Nephron progenitor cell (in vitro differentiated cells): ENCODE measurements at regions not wholly inside any gene's neighbourhood (a gene's known extent, or its start where the extent isn't known, plus 50 kb on each side); places are given as distances from the start of the nearest gene placed in this dataset.
"Not testable (repeated sequence)": the region's sequence is repeated elsewhere in the genome, so short reads cannot be mapped to it uniquely, and the experiment has no call there.

ENCODE experiments used
- DNase-seq: peaks from one replicate; pipeline ENCODE4 v3.0.0; 2021
- H3K27ac Mint-ChIP-seq: 2 replicates; pipeline ENCODE4 v1.8.0; 2021; ENCODE audit warnings: mild to moderate bottlenecking, moderate library complexity, mixed read lengths
- H3K27me3 Mint-ChIP-seq: 2 replicates; pipeline ENCODE4 v1.8.0; 2021; ENCODE audit warnings: mild to moderate bottlenecking, low read depth, mixed read lengths; ENCODE audit not compliant: poor library complexity
- H3K36me3 Mint-ChIP-seq: 2 replicates; pipeline ENCODE4 v1.8.0; 2021; ENCODE audit warnings: low read depth, mixed read lengths
- H3K4me1 Mint-ChIP-seq: 2 replicates; pipeline ENCODE4 v1.8.0; 2021; ENCODE audit warnings: mixed read lengths
- H3K4me3 Mint-ChIP-seq: 2 replicates; pipeline ENCODE4 v1.8.0; 2021; ENCODE audit warnings: mild to moderate bottlenecking, moderate library complexity, mixed read lengths
- H3K9me3 Mint-ChIP-seq: 2 replicates; pipeline ENCODE4 v1.8.0; 2021; ENCODE audit warnings: mild to moderate bottlenecking, moderate library complexity, mixed read lengths
- TF ChIP-seq, protein P1 (sequence below): fragments of 200-600 bp; sonication (generic); IDR thresholded peaks from 2 replicates; pipeline ENCODE4 v1.5.0; 2021; ENCODE audit warnings: antibody characterized with exemption

DNA sequence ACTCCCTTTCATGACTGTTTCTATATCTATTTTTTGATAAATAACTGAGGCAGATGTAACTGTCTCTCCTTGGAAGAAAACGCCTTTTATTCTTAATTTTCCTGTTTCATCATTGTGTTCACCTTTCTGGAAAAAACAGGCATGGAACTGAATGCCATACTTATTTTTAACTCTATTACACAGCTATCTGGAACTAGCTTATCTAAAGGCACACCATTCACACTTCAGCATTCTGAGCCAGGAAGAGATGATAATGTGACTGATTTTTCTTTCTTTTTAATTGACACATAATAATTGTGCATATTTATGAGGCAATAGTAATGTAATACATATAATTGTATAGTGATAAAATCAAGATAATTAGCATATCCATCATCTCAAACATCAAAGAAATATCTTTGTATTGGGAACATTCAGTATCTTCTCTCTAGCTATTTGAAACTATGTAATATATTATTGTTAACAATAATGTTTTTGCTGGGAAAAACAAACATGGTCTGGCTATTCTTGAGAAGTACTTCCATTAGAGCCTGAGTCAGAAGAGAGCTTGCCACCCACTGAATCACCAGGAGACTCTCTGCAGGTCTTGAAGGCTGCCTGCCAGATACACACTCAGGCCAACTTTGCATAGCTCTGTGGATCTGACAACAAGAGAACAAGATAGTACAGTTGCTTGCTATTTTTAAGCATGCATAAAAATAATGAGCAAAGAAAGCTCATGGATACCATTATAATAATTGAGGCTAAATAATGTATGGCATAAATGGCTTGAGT, 501.0 kb upstream of the EDIL3 start:
- TF ChIP-seq, protein P1, sequence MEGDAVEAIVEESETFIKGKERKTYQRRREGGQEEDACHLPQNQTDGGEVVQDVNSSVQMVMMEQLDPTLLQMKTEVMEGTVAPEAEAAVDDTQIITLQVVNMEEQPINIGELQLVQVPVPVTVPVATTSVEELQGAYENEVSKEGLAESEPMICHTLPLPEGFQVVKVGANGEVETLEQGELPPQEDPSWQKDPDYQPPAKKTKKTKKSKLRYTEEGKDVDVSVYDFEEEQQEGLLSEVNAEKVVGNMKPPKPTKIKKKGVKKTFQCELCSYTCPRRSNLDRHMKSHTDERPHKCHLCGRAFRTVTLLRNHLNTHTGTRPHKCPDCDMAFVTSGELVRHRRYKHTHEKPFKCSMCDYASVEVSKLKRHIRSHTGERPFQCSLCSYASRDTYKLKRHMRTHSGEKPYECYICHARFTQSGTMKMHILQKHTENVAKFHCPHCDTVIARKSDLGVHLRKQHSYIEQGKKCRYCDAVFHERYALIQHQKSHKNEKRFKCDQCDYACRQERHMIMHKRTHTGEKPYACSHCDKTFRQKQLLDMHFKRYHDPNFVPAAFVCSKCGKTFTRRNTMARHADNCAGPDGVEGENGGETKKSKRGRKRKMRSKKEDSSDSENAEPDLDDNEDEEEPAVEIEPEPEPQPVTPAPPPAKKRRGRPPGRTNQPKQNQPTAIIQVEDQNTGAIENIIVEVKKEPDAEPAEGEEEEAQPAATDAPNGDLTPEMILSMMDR = no peak
- peaks cover 9% of the 10 kb centered on the region for H3K9me3 Mint-ChIP-seq
- H3K4me3 Mint-ChIP-seq = no peak overlapping the region
- peaks cover 17% of the 10 kb centered on the region for H3K4me1 Mint-ChIP-seq
- H3K36me3 Mint-ChIP-seq = no peaks in the 10 kb centered on the region
- H3K27ac Mint-ChIP-seq = peak overlapping the region; percentile 52
- no peak for DNase-seq
- H3K27me3 Mint-ChIP-seq = no peaks in the 10 kb centered on the region

DNA sequence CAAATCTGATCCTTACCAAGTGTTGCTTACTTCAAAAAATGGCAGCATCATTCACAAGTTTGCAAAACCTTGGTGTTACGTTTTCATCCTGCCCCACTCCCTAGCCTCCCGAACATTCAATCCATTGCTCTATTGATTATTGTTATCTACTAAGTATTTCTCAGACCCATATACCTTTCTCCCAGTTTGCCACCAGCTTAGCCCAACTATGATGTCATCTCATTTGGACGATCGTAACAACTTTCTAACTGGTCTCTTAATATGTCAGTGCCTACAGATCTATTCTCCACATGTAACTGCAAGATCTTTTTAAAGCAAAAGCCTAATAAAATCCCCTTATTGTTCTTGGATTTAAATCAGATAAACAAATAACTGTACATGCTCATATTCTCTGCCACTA, 497.1 kb upstream of the EDIL3 start:
- Mint-ChIP-seq H3K27ac (no peak overlapping the region), H3K4me3 (no peak overlapping the region), H3K36me3 (no peaks in the 10 kb centered on the region), H3K9me3 (no peaks in the 10 kb centered on the region), H3K4me1 (peaks cover 17% of the 10 kb centered on the region), H3K27me3 (no peaks in the 10 kb centered on the region)
- TF ChIP-seq, protein P1 = no peak
- DNase-seq = no peak

GRCh38 chr5:84874196-84874595, 489.5 kb upstream of the EDIL3 start:
- no peaks in the 10 kb centered on the region for H3K36me3 Mint-ChIP-seq
- no peaks in the 10 kb centered on the region for H3K9me3 Mint-ChIP-seq

GRCh38 chr5:84872768-84873167, 488.1 kb upstream of the EDIL3 start:
- TF ChIP-seq, protein P1 = no peak
- no peak for DNase-seq
- peaks cover 15% of the 10 kb centered on the region for H3K4me1 Mint-ChIP-seq
- H3K9me3 Mint-ChIP-seq = no peaks in the 10 kb centered on the region
- H3K36me3 Mint-ChIP-seq = no peaks in the 10 kb centered on the region
- H3K27me3 Mint-ChIP-seq = no peaks in the 10 kb centered on the region
- H3K27ac Mint-ChIP-seq = no peak overlapping the region
- no peak overlapping the region for H3K4me3 Mint-ChIP-seq

More at GRCh38 chr5:84874196-84874595, 489.5 kb upstream of the EDIL3 start:
- H3K27ac Mint-ChIP-seq = no peak overlapping the region
- DNase-seq = no peak
- no peak overlapping the region for H3K4me3 Mint-ChIP-seq
- no peaks in the 10 kb centered on the region for H3K27me3 Mint-ChIP-seq
- peaks cover 13% of the 10 kb centered on the region for H3K4me1 Mint-ChIP-seq
- TF ChIP-seq, protein P1 = no peak

DNA sequence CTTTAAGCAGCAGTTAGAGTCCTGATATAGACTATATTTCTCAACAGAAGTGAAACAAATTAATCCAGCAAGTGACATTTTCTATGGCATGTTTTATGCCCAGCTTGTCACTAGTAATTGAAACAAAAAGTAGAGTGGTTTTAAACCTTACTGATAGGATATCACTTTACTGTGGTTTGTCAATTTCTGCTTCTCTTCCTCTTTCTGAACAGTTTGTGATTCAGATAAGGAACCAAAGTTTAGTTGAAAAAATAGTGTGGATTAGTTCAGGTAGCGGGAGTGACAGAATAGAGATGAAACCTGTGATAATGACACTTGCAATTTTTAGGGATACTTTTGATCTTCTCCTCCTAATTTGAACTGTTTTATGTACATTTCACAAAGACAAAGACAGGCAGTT, 485.7 kb upstream of the EDIL3 start:
- DNase-seq = no peak
- H3K27ac Mint-ChIP-seq = no peak overlapping the region
- no peak overlapping the region for H3K4me3 Mint-ChIP-seq
- no peaks in the 10 kb centered on the region for H3K27me3 Mint-ChIP-seq
- TF ChIP-seq, protein P1 = no peak
- peaks cover 25% of the 10 kb centered on the region for H3K4me1 Mint-ChIP-seq
- no peaks in the 10 kb centered on the region for H3K9me3 Mint-ChIP-seq
- H3K36me3 Mint-ChIP-seq = no peaks in the 10 kb centered on the region

- TF ChIP-seq, protein P1 = no peak
- Mint-ChIP-seq H3K4me1 (peaks cover 25% of the 10 kb centered on the region), H3K4me3 (no peak overlapping the region), H3K27ac (peak overlapping the region; percentile 47), H3K9me3 (no peaks in the 10 kb centered on the region), H3K27me3 (no peaks in the 10 kb centered on the region), H3K36me3 (no peaks in the 10 kb centered on the region)
- no peak for DNase-seq
Measured at GRCh38 chr5:84869675-84870074, 485.0 kb upstream of the EDIL3 start.

DNA sequence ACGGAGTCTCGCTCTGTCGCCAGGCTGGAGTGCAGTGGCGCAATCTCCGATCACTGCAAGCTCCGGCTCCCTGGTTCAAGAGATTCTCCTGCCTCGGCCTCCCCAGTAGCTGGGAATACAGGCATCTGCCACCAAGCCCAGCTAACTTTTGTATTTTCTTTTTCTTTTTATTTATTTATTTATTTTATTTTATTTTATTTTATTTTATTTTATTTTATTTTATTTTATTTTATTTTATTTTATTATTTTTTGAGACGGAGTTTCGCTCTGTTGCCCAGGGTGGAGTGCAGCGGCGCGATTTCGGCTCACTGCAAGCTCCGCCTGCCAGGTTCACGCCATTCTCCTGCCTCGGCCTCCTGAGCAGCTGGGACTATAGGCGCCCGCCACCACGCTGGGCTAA, 479.3 kb upstream of the EDIL3 start:
- not testable (repeated sequence) for H3K27me3 Mint-ChIP-seq, H3K4me3 Mint-ChIP-seq, DNase-seq, H3K27ac Mint-ChIP-seq, H3K36me3 Mint-ChIP-seq, H3K9me3 Mint-ChIP-seq
- H3K4me1 Mint-ChIP-seq = peaks cover 12% of the 10 kb centered on the region
